Fibroblast of the conjunctiva (primary cell): ENCODE measurements at regions not wholly inside any gene's neighbourhood (a gene's known extent, or its start where the extent isn't known, plus 50 kb on each side); places are given as distances from the start of the nearest gene placed in this dataset.
"Not testable (repeated sequence)": the region's sequence is repeated elsewhere in the genome, so short reads cannot be mapped to it uniquely, and the experiment has no call there.

Experiments used
- DNase-seq: peaks from one replicate; pipeline ENCODE4 v3.0.0-alpha.2; 2010; ENCODE audit warnings: low read depth

- not testable (repeated sequence) for DNase-seq
These were observed 51.6 kb upstream of the APOD start for GRCh38 chr3:195635262-195635873.

GRCh38 chr3:195634426-195635261 lies 50.9 kb upstream of the APOD start:
- not testable (repeated sequence) for DNase-seq
